NCI-H1417 (cell line): ENCODE measurements at regions not wholly inside any gene's neighbourhood (a gene's known extent, or its start where the extent isn't known, plus 50 kb on each side); places are given as distances from the start of the nearest gene placed in this dataset.
"Not testable (repeated sequence)": the region's sequence is repeated elsewhere in the genome, so short reads cannot be mapped to it uniquely, and the experiment has no call there.

Experiments used
- DNase-seq, 3 experiments: peaks; one replicate each; lab custom pipeline; 2025; lab: John Stamatoyannopoulos, UW

DNA sequence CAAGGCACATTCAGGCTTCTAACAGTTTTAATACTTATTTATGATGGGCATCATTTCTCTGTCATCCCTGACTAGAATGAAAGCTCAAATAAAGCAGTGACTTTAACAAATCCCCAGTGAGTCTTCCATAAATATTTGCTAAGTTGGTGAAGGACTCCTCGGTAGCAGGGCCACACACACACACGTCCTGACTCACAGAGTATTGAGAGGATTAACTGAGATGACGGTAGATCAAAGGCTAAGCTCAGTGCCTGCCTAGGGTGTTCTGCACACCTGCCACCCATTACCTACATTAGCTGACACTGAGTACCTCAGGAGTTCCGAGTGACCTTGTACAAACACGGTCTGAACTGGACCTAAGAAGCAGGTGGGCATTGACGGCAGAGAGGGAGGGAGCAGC is 197.3 kb upstream of the SFSWAP start:
- DNase-seq, result no peak

DNA sequence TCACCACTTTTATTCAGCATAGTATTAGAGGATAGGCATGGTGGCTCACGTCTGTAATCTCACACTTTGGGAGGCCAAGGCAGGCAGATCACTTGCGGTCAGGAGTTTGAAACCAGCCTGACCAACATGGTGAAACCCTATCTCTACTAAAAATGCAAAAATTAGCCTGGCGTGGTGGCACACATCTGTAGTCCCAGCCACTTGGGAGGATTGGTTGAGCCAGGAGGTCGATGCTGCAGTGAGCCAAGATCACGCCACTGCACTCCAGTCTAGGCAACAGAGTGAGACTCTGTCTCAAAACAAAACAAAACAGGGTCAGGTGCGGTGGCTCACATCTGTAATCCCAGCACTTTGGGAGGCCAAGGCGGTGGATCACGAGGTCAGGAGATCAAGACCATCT is 190.3 kb upstream of the SFSWAP start:
- not testable (repeated sequence) for DNase-seq

DNA sequence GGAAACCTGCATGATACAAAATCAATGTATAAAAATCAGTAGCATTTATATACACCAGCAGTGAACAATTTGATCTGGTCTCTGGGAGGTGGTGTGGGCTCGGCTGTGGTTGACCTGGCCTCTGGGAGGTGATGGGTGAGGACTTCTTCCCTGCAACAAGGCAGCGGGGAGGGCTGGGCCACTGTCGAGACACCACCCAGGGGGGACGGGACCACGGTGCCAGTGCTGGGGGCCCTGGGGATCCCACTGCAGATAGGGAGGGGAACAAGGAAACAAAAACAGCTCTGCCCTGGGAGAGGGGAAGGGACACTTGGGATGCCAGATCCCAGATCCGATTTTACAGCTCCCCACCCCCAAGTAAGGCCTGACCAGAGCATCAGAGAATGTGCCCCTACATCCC is 189.6 kb upstream of the SFSWAP start:
- DNase-seq, result no peak

DNA sequence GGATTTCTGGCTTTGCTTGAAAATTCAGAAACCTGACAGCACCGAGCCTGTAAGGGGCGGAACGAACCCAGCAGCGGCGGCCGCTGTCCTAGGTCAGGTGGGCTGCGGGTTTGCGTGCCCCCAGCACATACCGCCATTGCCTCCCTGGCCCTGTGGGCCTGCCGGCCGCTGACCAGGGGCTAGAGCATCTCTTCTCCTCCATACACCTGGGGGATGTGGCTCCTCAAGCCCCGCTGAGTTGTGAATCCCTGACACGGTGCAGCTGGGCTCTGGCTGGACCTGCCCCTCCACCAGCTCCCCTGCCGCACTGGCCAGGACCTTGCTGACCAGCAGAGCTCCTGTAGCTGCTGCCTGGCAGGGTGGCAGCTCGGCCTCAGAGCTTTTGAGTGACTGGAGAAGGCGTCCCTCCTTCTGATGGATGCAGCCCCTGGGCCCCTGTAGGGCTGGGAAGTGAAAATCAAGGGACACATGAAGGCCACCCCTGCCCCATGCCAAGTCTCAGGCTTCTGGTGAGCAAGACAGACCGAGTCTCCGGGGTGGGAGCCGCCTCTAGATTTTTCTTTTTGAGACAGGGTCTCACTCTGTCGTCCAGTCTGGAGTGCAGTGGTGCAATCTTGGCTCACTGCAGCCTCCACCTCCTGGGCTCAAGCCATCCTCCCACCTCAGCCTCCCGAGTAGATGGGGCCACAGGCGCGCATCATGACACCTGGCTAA is 184.9 kb upstream of the SFSWAP start:
- no peak for DNase-seq

DNA sequence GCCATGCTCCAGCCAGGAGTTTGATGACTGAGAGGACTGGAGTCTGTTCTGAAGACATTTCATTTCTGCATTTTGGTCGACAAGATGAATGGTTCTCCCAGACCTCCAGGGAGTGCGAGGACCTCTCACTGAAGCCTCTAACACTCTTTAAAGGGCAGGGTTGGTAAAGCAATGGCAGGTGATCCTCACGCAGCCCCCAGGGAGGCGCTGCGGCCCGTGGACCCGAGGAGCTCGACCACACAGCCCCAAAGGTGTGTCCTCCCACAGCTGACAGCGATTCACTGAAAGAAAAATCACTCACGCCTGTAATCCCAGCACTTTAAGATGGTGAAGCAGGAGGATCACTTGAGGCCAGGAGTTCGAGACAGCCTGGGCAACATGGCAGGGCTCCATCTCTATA is 183.8 kb upstream of the SFSWAP start:
- no peak for DNase-seq

DNA sequence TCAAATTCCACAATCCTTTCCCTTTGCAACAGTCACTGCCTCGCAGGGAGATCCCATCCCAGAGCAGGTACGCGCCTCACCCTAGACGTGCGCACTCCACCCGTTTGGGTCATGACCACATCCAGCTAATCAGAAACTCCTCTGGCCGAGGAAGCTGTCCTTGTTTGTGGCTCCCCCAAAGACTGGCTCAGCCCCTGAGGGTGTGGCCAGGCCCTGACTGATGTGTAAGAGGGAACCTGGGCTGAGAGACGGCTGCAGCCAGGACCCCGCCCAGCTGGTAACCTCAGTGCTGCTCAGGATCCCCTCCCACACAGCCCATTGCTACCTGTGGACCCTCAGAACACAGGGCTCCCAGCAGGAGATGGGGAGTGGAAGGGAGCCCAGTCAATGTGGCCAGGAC is 183.2 kb upstream of the SFSWAP start:
- no peak for DNase-seq

DNA sequence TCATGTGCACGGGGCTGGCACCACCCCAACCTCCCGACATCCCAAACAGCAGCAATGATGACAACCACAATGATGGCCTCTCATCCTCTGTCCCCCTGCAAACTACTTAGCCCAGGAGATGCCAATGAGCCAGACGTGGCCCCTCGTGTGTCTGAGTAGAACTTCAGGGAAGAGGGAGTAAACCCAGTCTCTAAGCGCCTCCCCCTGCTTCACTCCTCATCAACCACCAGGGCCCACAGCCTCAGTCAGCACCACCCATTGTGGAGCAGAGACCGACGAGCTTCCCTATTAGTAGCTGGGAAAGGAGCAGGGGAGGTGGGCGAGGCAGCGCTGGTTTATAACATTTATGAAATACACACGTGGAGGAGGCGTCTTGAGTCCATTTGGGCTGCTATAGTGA is 182.7 kb upstream of the SFSWAP start:
- no peak for DNase-seq

DNA sequence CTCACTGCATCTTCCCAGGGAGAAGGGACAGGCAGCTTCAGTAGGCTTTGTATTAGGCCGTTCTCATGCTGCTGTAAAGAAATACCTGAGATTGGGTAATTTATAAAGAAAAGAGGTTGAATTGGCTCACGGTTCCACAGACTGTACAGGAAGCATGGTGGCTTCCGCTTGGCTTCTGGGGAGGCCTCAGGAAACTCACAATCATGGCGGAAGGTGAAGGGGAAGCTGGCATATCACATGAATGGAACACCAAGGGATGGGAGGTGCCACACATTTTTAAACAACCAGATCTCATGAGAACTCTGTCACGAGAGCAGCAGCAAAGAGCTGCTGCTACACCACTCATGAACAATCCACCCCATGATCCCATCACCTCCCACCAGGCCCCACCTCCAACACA is 182.2 kb upstream of the SFSWAP start:
- DNase-seq, result no peak

DNA sequence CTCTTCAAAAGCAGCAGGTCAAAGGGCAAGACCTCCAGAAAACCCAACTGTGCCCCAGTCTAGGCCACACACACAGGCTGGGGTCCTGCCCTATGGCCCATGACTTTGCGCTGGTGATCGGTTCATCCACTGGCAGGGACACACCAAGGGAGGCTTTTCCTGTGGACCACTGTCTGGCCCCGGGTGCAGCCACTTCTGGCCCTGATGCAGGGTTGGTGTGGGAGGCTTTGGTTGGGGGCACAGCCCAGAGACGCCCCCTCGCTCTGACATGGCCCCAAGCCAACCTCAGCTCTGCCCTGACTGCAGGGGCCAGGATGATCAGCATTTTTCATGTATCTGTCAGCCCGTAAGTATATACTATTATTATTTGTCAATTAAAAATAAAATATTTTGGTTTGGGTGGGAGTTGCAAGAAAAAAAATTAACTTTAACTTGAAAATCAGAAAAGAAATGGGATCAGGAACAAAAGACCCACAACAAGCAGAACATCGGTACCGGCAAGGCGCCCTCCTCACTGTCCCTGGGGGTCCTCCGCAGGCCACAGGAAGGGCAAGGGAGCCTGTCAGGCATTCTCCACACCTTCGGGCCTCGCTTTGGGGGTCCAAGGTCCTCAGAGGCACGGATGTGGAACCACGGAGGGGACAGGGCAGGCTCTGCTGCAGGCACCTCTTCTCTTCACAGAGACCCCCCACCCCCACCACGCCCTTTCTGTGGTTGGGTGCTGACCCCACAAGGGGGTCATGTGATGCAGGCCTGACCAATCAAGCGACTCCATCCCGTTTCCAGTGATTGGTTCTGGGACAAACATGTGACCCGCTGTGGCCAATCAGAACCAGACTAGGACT is 181.5 kb upstream of the SFSWAP start:
- DNase-seq, result no peak

DNA sequence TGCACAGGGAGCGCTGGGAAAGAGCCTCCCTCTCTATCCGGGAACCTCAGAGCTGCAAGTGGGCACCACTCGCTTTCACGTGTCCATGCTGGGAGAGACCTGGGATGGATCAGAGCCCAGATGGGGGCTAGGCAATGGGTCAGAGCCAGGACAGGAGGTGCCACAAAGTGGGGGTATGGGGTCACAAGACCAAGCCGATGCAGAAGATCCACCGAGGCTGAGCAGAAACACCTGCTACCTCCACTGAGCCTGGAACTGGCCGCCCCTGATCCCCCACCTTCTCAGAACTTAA is 180.9 kb upstream of the SFSWAP start:
- DNase-seq, result no peak

DNA sequence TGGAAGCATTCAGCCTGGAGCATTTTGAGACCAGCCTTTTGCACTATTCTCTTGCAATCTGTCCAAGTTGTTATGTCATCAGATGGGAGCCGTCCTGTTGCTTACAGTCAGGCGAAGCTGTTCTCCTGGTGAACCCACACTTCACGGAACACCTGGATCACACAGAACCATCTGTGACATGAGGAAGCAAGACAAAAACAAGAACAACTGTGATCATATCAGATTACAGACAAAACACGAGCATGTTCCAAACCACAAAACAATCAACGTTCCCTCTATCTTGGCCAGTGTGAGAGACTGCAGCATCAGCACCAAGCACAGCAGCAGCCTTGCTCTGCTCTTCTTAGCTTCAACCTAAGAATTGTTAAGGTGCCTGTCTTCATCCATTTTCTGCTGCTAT is 180.5 kb upstream of the SFSWAP start:
- no peak for DNase-seq

DNA sequence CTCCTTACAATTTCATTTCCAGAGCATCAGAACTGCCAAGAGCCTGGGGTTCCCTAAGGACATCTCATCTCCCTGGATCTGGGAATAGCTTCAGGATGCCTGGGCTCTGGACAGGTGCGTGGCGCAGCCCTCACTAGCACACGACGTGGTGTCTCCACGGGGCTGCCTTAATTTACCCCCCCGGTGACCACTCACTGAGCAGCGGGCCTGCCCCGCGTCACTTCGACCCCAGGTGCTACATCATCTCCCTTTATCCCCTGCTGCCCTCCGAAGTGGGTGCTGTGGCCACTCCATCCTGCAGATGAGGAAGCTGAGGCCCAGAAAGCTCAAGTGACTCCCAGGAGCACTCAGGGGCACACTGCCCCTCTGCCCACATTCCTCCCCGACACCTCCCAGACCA is 177.8 kb upstream of the SFSWAP start:
- DNase-seq, result no peak

DNA sequence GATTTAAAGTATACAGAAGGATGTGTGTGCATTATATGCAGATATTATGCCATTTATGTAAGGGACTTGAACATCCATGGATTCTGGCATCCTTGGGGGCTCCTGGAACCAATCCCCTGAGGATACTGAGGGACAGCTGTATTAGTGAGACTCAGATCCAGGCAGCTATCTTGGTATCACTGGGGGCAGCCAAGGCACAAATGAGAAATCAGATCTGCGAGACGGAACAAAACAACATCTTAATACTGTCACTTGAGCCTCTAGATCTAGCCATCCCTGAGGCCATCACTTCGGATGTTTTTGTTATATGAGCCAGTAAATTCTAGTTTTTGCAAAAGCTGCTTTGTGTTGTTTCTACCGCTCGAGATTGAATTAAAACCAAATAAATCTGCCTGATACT is 175.1 kb upstream of the SFSWAP start:
- DNase-seq, result no peak

DNA sequence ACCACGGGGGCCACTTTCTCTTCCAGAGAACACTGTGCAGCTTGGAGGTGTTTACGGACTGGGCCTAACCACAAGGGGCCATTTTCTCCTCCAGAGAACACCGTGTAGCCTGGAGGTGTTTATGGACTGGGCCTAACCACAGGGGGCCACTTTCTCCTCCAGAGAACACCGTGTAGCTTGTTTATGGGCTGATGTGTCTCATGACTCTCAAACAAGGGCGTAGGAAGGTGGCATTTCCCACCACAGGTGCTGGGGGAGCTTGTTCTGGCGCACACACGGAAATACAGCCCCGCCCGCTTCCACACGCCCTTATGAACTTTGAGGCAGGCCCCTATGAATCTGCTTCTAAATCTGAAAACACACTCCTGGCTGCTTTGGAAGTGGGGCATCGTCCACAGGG is 174.6 kb upstream of the SFSWAP start:
- peak in 1 of 3 experiments; percentile 9 for DNase-seq

DNA sequence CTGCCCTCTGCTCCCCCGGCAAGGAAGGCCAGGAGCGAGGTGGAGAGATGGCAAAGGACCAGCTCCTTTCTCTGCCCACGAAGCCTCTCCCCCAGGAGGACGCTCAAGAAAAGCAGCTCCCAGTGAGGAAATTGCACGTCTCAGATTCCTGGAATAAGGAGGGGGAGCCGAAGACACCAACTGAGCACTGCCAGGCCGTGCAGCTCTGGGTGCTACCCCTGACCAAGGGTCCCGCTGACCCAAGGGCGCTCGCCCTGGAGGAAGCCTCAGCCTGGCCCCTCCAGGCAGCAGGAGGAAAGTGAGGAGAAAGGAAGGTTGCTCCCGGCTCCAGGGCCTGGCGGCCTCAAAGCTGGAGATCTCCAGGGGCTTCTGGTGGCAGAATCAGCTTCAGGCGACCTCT is 174.1 kb upstream of the SFSWAP start:
- no peak for DNase-seq

DNA sequence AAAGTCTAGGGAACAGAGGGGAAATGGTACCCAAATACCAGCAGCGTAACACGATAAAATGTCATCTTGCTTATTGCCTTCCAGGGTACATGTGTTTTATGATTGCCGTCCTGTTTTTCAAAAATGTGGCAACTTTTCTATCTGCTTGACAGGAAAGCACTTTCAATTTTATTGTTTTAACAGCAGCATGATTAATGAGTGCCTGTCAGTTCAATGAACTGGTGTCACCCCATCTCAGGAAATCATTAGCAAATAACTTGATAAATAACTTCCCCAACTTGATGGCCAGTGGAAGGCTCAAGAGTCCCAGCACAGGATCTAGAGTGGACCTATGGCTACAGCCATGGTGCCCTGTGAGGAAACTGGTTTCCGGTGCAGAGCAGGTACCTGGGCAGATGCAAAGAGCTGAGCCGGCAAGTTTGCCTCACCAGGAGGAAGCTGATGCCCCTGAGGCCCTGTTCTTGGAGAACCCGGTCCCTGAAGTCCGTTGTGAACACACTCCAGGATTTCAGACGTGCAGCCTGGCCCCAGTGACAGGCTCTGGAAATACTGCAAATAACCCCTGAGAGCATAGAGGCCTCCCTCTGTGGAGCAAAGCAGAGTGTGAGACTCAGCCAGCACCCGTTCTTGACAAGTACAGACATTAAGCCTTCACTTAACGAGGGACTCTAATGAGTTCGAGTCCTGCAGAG is 173.5 kb upstream of the SFSWAP start:
- no peak for DNase-seq

DNA sequence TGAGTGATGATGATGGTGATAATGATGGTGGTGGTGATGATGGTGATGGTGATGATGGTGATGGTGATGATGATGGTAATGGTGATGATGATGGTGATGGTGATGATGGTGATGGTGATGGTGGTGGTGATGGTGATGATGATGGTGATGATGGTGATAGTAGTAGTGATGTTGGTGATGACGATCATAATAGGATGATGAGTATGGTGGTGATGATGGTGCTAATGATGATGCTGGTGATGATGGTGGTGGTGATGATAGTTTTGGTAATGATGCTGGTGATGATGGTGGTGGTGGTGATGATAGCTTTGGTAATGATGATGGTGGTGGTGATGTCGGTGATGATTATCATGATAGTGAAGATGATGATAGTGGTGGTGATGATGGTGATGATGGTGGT is 171.5 kb upstream of the SFSWAP start:
- no peak for DNase-seq

DNA sequence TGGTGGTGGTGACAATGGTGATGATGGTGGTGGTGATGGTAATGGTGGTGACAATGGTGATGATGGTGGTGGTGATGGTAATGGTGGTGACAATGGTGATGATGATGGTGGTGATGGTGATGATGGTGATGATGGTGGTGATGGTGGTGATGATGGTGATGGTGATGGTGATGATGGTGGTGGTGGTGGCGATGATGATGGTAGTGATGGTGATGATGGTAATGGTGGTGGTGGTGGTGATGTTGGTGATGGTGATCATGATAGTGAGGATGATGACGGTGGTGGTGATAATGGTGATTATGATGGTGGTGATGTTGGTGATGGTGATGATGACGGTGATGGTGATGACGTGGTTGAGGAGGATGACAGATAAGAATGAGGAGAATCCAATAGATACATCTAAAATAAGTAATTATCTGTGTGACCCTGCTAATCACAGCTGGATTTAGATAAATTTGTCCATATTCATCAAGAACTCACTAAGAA is 170.7 kb upstream of the SFSWAP start:
- no peak for DNase-seq

DNA sequence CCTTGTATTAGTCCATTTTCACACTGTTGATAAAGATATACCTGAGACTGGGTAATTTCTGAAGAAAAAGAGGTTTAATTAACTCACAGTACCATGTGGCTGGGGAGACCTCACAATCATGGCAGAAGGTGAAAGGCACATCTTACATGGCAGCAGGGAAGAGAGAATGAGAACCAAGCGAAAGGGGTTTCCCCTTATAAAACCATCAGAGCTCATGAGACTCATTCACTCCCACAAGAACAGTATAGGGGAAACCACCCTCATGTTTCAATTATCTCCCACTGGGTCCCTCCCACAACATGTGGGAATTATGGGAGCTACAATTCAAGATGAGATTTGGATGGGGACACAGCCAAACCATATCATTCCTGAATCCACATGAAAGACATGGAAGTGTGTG is 169.4 kb upstream of the SFSWAP start:
- not testable (repeated sequence) for DNase-seq

DNA sequence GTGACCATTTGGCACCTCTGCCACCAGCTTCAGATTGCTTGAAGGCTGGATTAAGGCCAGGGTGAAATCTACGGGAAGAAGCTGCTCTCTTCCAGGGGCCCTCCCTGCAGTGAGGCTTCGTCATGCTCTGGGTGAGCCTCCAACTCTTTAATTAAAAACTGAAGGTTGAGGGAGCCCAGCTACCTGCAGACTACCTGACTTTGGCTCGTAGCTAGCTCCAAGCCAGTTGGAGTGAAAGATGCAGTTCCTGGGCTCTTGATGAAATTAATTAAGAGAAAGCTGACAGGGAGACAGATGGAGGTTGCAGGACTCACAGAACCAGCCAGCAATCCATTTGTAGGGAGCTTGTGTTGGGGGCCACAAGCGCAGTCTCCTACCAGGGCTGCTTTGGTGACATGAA is 168.5 kb upstream of the SFSWAP start:
- DNase-seq, result no peak

DNA sequence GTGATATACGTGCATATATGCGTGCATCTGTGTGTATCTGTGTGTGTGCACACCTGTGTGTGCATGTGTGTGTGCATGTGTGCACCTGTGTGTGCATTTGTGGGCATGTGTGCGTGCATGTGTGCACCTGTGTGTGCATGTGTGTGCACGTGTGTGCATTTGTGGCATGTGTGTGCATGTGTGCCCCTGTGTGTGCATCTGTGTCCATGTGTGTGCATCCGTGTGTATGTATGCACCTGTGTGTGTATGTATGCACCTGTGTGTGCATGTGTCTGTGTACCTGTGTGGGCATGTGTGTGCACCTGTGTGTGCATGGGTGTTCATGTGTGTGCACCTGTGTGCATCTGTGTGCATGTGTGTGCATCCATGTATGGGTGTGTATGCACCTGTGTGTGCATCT is 167.8 kb upstream of the SFSWAP start:
- no peak for DNase-seq

DNA sequence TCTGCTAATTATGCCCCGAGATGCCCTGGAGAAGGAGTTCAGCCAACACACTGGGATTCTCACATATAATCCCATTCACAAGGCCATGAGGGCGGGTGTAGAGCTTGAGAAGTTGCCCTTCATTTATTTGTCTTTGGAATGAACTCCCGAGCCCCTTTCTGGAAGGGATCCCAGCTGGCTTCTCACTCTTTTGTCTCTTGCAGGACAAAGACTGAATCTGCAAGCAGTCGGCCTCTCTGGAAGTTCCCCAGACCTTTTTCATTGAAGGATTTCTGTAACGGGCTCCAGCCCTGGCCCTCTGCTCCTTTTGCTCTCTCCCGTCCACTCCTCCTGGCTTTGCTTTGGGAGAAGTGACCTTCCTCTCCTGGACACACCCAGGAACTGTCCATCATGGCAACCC is 163.3 kb upstream of the SFSWAP start:
- DNase-seq, result no peak

DNA sequence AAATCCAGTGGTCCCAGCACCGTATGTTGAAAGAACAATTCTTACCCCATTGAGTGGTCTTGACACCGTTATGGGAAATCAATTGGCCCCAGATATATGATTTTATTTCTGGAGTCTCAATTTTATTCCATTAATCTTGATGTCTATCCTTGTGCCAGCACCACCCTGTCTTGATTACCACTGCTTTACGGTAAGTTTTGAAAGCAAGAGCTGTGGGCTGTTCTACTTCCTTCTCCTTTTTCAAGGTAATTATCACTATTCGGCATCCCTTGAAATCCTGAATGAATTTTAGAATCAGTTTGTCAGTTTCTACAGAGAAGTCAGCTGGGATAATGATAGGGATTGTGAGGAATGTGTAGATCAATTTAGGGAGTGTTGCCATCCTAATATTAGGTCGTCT is 160.8 kb upstream of the SFSWAP start:
- DNase-seq, result no peak
